K562 (cell line): ENCODE measurements at regions not wholly inside any gene's neighbourhood (a gene's known extent, or its start where the extent isn't known, plus 50 kb on each side); places are given as distances from the start of the nearest gene placed in this dataset.

Experiments used
- ATAC-seq: fragments of 200-7000 bp; cut with Tn5 transposase; 3 replicates; pipeline ENCODE4 v1.9.1; 2020; ENCODE audit warnings: moderate library complexity
- BruUV-seq: library from RNA; stranded (reverse); fragments of 400-500 nt; replicated peaks from 2 replicates; lab custom pipeline; 2021; lab: Mats Ljungman, UMichigan
- CTCF ChIA-PET: fragments of 300-600 bp; formaldehyde crosslinking; extraction: SDS; loops from one replicate; lab custom pipeline; 2021; ENCODE audit warnings: low intra/inter-chr PET ratio; lab: Yijun Ruan, JAX
- POLR2A ChIA-PET: fragments of 300-600, 350-650 bp; sonication (Branson Sonifier 250); formaldehyde crosslinking; extraction: SDS; loops from one replicate; lab custom pipeline; 2021; ENCODE audit warnings: antibody characterized with exemption, inconsistent platforms; lab: Yijun Ruan, JAX
- DNase-seq, 4 experiments: peaks; one replicate each; pipeline versions ENCODE4 v3.0.0 to v3.0.0-alpha.2; 2011 to 2018; ENCODE audit warnings: low spot score in 3 of 4, mixed read lengths in 3 of 4; ENCODE audit errors: extremely low read depth in 1 of 4
- FAIRE-seq: peaks from 2 replicates; lab custom pipeline; 2011; peaks lifted over from hg19 to GRCh38; lab: Jason Lieb, UNC
- H2AFZ ChIP-seq: 2 replicates; pipeline ENCODE4 v1.6.0; 2011; ENCODE audit warnings: low read depth, low read length, control low read depth, inconsistent platforms
- H3K27ac ChIP-seq: fragments of 200-600 bp; 3 replicates; pipeline ENCODE4 v1.8.0; 2011; ENCODE audit warnings: low read depth, mild to moderate bottlenecking, control low read depth, inconsistent platforms, low read length, moderate library complexity, mixed read lengths; ENCODE audit errors: extremely low read depth
- H3K27me3 ChIP-seq, 2 experiments: fragments of 300-600 bp in 1 of 2; 2 replicates in 1 of 2; 3 replicates in 1 of 2; pipeline versions ENCODE4 v1.6.0 to v1.8.0; 2011; ENCODE audit warnings: inconsistent platforms in 2 of 2, low read length in 2 of 2, mild to moderate bottlenecking in 1 of 2, mixed read lengths in 1 of 2, moderate library complexity in 1 of 2; ENCODE audit not compliant: control insufficient read depth in 2 of 2, insufficient read depth in 2 of 2
- H3K36me3 ChIP-seq: fragments of 300-600 bp; 3 replicates; pipeline ENCODE4 v1.8.0; 2011; ENCODE audit warnings: mild to moderate bottlenecking, low read length, inconsistent platforms; ENCODE audit not compliant: control insufficient read depth, insufficient read depth
- H3K4me1 ChIP-seq, 2 experiments: fragments of 200-600 bp in 1 of 2; replicated peaks in 1 of 2; 2 replicates in 1 of 2; 3 replicates in 1 of 2; pipeline versions ENCODE4 v1.5.1 to v1.8.0; 2011; ENCODE audit warnings: inconsistent platforms in 2 of 2, low read length in 2 of 2, mild to moderate bottlenecking in 1 of 2, mixed read lengths in 1 of 2, moderate library complexity in 1 of 2; ENCODE audit not compliant: control insufficient read depth in 2 of 2, insufficient read depth in 2 of 2
- H3K4me2 ChIP-seq: 2 replicates; pipeline ENCODE4 v1.6.1; 2011; ENCODE audit warnings: low read length, control low read depth, inconsistent platforms, mixed read lengths; ENCODE audit not compliant: insufficient read depth
- H3K4me3 ChIP-seq: fragments of 200-600 bp; sonication (generic), shearing (Covaris generic); 2 replicates; pipeline ENCODE4 v1.5.1; 2016; ENCODE audit warnings: control low read depth, inconsistent platforms
- H3K79me2 ChIP-seq: fragments of 200-600 bp; 3 replicates; pipeline ENCODE4 v1.8.0; 2011; ENCODE audit warnings: low read length, inconsistent platforms; ENCODE audit not compliant: control insufficient read depth, insufficient read depth
- H3K9ac ChIP-seq, 2 experiments: 2 replicates each; pipeline versions ENCODE4 v1.6.0 to v1.6.1; 2011; ENCODE audit warnings: low read depth in 2 of 2, low read length in 2 of 2, control low read depth in 1 of 2, inconsistent platforms in 1 of 2, mild to moderate bottlenecking in 1 of 2, mixed read lengths in 1 of 2; ENCODE audit not compliant: insufficient read depth in 1 of 2
- H3K9me1 ChIP-seq: one replicate; pipeline ENCODE4 v1.6.0; 2011; ENCODE audit warnings: inconsistent platforms, mild to moderate bottlenecking, low read length, moderate library complexity; ENCODE audit not compliant: control insufficient read depth, insufficient read depth
- H3K9me3 ChIP-seq: replicated peaks from 2 replicates; pipeline ENCODE4 v1.5.1; 2011; ENCODE audit warnings: low read depth, low read length, inconsistent platforms; ENCODE audit not compliant: control insufficient read depth, insufficient read depth
- H4K20me1 ChIP-seq: replicated peaks from 2 replicates; pipeline ENCODE4 v1.6.1; 2011; ENCODE audit warnings: low read length, inconsistent platforms, mixed read lengths; ENCODE audit not compliant: control insufficient read depth, insufficient read depth
- WGBS: fragments of 100-300 bp; shearing (Covaris generic); methylation state at CpG from one replicate; pipeline ENCODE4 v1.1.6; 2016; ENCODE audit warnings: low coverage, mixed read lengths; ENCODE audit not compliant: insufficient coverage; ENCODE audit errors: missing lambda C conversion rate; 5-methylcytosine and 5-hydroxymethylcytosine counted together
- in situ Hi-C: fragments of 300-500 bp; cut with MboI; formaldehyde crosslinking; loops from 4 replicates; pipeline ENCODE4 v1.15.0; 2018; ENCODE audit warnings: inconsistent platforms, mixed read lengths
- intact Hi-C: fragments of 100-400 bp; cut with micrococcal nuclease; formaldehyde crosslinking; loops from 2 replicates; pipeline ENCODE4 v1.14.2; 2022
- TF ChIP-seq, protein P1 (sequence below), 2 experiments: IDR thresholded peaks in 1 of 2; conservative IDR thresholded peaks in 1 of 2; 2 replicates each; pipeline ENCODE4 v1.6.1; 2016; ENCODE audit warnings: low read depth in 2 of 2, mild to moderate bottlenecking in 1 of 2, missing compliant biosample characterization in 1 of 2, missing genetic modification characterization in 1 of 2, moderate library complexity in 1 of 2
- TF ChIP-seq, protein P2 (sequence below): fragments of 450-650 bp; IDR thresholded peaks from 2 replicates; pipeline ENCODE4 v1.6.1; 2014; ENCODE audit warnings: low read depth, mild to moderate bottlenecking, moderate library complexity, borderline replicate concordance
- TF ChIP-seq, protein P3 (sequence below): fragments of 450-650 bp; IDR thresholded peaks from 2 replicates; pipeline ENCODE4 v1.6.1; 2016; ENCODE audit warnings: missing biosample characterization, missing genetic modification characterization

GRCh38 chr12:72872238-72872887 lies 600.2 kb downstream of the TRHDE start:
- WGBS, result 3% methylated on average over 5 of the region's 5 CpGs
- Histone ChIP-seq H3K27me3 (no peaks in the 10 kb centered on the region), H3K4me2 (no peak overlapping the region), H3K36me3 (no peaks in the 10 kb centered on the region), H4K20me1 (no peaks in the 10 kb centered on the region), H3K27ac (no peak overlapping the region), H3K79me2 (no peaks in the 10 kb centered on the region), H2AFZ (no peak overlapping the region), H3K4me1 (no peaks in the 10 kb centered on the region), H3K9me1 (no peaks in the 10 kb centered on the region), H3K4me3 (no peak overlapping the region), H3K9me3 (no peaks in the 10 kb centered on the region; the same call in 1 of the 2 replicates), H3K9ac (no peak overlapping the region)
- CTCF ChIA-PET, result no interaction called here
- intact Hi-C loops (no loop called here), in situ Hi-C loops (no loop called here)
- TF ChIP-seq, protein P1, sequence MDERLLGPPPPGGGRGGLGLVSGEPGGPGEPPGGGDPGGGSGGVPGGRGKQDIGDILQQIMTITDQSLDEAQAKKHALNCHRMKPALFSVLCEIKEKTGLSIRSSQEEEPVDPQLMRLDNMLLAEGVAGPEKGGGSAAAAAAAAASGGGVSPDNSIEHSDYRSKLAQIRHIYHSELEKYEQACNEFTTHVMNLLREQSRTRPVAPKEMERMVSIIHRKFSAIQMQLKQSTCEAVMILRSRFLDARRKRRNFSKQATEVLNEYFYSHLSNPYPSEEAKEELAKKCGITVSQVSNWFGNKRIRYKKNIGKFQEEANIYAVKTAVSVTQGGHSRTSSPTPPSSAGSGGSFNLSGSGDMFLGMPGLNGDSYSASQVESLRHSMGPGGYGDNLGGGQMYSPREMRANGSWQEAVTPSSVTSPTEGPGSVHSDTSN (CRISPR knock-in tag; IDR thresholded peaks at IDR 0.05; ENCODE audit: low read depth), result no peak
- TF ChIP-seq, protein P1 (tag; conservative IDR thresholded peaks at IDR 0.05; ENCODE audit: low read depth), result no peak
- TF ChIP-seq, protein P2, sequence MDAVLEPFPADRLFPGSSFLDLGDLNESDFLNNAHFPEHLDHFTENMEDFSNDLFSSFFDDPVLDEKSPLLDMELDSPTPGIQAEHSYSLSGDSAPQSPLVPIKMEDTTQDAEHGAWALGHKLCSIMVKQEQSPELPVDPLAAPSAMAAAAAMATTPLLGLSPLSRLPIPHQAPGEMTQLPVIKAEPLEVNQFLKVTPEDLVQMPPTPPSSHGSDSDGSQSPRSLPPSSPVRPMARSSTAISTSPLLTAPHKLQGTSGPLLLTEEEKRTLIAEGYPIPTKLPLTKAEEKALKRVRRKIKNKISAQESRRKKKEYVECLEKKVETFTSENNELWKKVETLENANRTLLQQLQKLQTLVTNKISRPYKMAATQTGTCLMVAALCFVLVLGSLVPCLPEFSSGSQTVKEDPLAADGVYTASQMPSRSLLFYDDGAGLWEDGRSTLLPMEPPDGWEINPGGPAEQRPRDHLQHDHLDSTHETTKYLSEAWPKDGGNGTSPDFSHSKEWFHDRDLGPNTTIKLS, result no peak
- TF ChIP-seq, protein P3, sequence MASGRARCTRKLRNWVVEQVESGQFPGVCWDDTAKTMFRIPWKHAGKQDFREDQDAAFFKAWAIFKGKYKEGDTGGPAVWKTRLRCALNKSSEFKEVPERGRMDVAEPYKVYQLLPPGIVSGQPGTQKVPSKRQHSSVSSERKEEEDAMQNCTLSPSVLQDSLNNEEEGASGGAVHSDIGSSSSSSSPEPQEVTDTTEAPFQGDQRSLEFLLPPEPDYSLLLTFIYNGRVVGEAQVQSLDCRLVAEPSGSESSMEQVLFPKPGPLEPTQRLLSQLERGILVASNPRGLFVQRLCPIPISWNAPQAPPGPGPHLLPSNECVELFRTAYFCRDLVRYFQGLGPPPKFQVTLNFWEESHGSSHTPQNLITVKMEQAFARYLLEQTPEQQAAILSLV, result no peak
- POLR2A ChIA-PET, result no interaction called here
- DNase-seq (no peak), FAIRE-seq (no peak), ATAC-seq (no peak)
- no TSS peak for BruUV-seq
